ENCODE measurements at regions not wholly inside any gene's neighbourhood (a gene's known extent, or its start where the extent isn't known, plus 50 kb on each side); places are given as distances from the start of the nearest gene placed in this dataset.

GRCh38 chr1:198880397-198880796, 241.6 kb downstream of the PTPRC start:
- no peak overlapping the region for H3K4me2 ChIP-seq (ENCODE audit: low read depth, low read length, poor library complexity, severe bottlenecking)
- H3K36me3 ChIP-seq (ENCODE audit: low read length) = peaks cover 67% of the 10 kb centered on the region

GRCh38 chr1:198880818-198881597, 242.2 kb downstream of the PTPRC start:
- H3K9me2 ChIP-seq (replicated peaks; ENCODE audit: insufficient read depth, low read length) = no peaks in the 10 kb centered on the region
- H3K4me3 ChIP-seq (ENCODE audit: insufficient read depth, low read length, poor library complexity, severe bottlenecking) = no peak overlapping the region
- no peak overlapping the region for H2AFZ ChIP-seq (ENCODE audit: low read depth, low read length, severe bottlenecking)
- 0 out of 2 replicates have a peak, but pooled peaks cover 6% of the 10 kb centered on the region for H4K20me1 ChIP-seq (ENCODE audit: low read depth, low read length)
- peaks cover 12% of the 10 kb centered on the region; the same call in 1 of the 2 replicates for H3F3A ChIP-seq (ENCODE audit: insufficient read depth)
- H3K9ac ChIP-seq (ENCODE audit: low read length) = no peak overlapping the region
- H3K4me2 ChIP-seq (ENCODE audit: low read depth, low read length, poor library complexity, severe bottlenecking) = no peak overlapping the region
- H3K27me3 ChIP-seq (ENCODE audit: low read length) = no peaks in the 10 kb centered on the region
- H3K9me3 ChIP-seq (ENCODE audit: insufficient read depth, low read length) = no peaks in the 10 kb centered on the region
- TF ChIP-seq EZH2phosphoT487 (conservative IDR thresholded peaks at IDR 0.05; ENCODE audit: low read length) = no peak
- no peak for TF ChIP-seq CTCF (IDR thresholded peaks at IDR 0.05; ENCODE audit: insufficient read depth, low read length, poor library complexity, severe bottlenecking)
- peaks cover 64% of the 10 kb centered on the region for H3K36me3 ChIP-seq (ENCODE audit: low read length)
- H3K27ac ChIP-seq (ENCODE audit: low read depth, low read length) = no peak overlapping the region
- H3K79me2 ChIP-seq (ENCODE audit: insufficient read depth, low read length) = peaks cover 91% of the 10 kb centered on the region

More at GRCh38 chr1:198880397-198880796, 241.6 kb downstream of the PTPRC start:
- peaks cover 85% of the 10 kb centered on the region for H3K79me2 ChIP-seq (ENCODE audit: insufficient read depth, low read length)
- H3K27me3 ChIP-seq (ENCODE audit: low read length) = no peaks in the 10 kb centered on the region
- H3K9me3 ChIP-seq (ENCODE audit: insufficient read depth, low read length) = no peaks in the 10 kb centered on the region
- no peak overlapping the region for H3K27ac ChIP-seq (ENCODE audit: low read depth, low read length)
- H2AFZ ChIP-seq (ENCODE audit: low read depth, low read length, severe bottlenecking) = no peak overlapping the region
- H3K9me2 ChIP-seq (replicated peaks; ENCODE audit: insufficient read depth, low read length) = no peaks in the 10 kb centered on the region
- 0 out of 2 replicates have a peak, but pooled peaks cover 6% of the 10 kb centered on the region for H4K20me1 ChIP-seq (ENCODE audit: low read depth, low read length)
- no peak for TF ChIP-seq CTCF (IDR thresholded peaks at IDR 0.05; ENCODE audit: insufficient read depth, low read length, poor library complexity, severe bottlenecking)
- no peak for TF ChIP-seq EZH2phosphoT487 (conservative IDR thresholded peaks at IDR 0.05; ENCODE audit: low read length)
- no peak overlapping the region for H3K4me3 ChIP-seq (ENCODE audit: insufficient read depth, low read length, poor library complexity, severe bottlenecking)
- H3F3A ChIP-seq (ENCODE audit: insufficient read depth) = peaks cover 13% of the 10 kb centered on the region; the same call in 1 of the 2 replicates
- no peak overlapping the region for H3K9ac ChIP-seq (ENCODE audit: low read length)

GRCh38 chr1:198883184-198883583, 244.3 kb downstream of the PTPRC start:
- Histone ChIP-seq H3K4me3 (ENCODE audit: insufficient read depth, low read length, poor library complexity, severe bottlenecking) (no peak overlapping the region), H3F3A (ENCODE audit: insufficient read depth) (peaks cover 9% of the 10 kb centered on the region; the same call in 1 of the 2 replicates), H3K79me2 (ENCODE audit: insufficient read depth, low read length) (peaks cover 91% of the 10 kb centered on the region), H3K4me2 (ENCODE audit: low read depth, low read length, poor library complexity, severe bottlenecking) (no peak overlapping the region), H3K9ac (ENCODE audit: low read length) (no peak overlapping the region), H3K36me3 (ENCODE audit: low read length) (peaks cover 62% of the 10 kb centered on the region), H3K9me3 (ENCODE audit: insufficient read depth, low read length) (no peaks in the 10 kb centered on the region), H3K27ac (ENCODE audit: low read depth, low read length) (no peak overlapping the region), H3K27me3 (ENCODE audit: low read length) (no peaks in the 10 kb centered on the region), H4K20me1 (ENCODE audit: low read depth, low read length) (0 out of 2 replicates have a peak, but pooled peaks cover 6% of the 10 kb centered on the region), H2AFZ (ENCODE audit: low read depth, low read length, severe bottlenecking) (no peak overlapping the region), H3K9me2 (replicated peaks; ENCODE audit: insufficient read depth, low read length) (no peaks in the 10 kb centered on the region)
- TF ChIP-seq CTCF (IDR thresholded peaks at IDR 0.05; ENCODE audit: insufficient read depth, low read length, poor library complexity, severe bottlenecking) (no peak), EZH2phosphoT487 (conservative IDR thresholded peaks at IDR 0.05; ENCODE audit: low read length) (no peak)
